D721Med (cell line): ENCODE measurements at regions not wholly inside any gene's neighbourhood (a gene's known extent, or its start where the extent isn't known, plus 50 kb on each side); places are given as distances from the start of the nearest gene placed in this dataset.

ENCODE experiments used
- DNase-seq: peaks from one replicate; pipeline ENCODE4 v3.0.0; 2011; ENCODE audit warnings: low spot score; ENCODE audit not compliant: insufficient read length
- FAIRE-seq: peaks from 2 replicates; lab custom pipeline; 2011; peaks lifted over from hg19 to GRCh38; lab: Jason Lieb, UNC
- CTCF ChIP-seq: IDR thresholded peaks from 2 replicates; pipeline ENCODE4 v1.5.1; 2012; ENCODE audit warnings: mild to moderate bottlenecking, control low read depth; ENCODE audit not compliant: insufficient read depth; ENCODE audit errors: missing control alignments

GRCh38 chr18:78457011-78457410 is 522.6 kb upstream of the SALL3 start:
- TF ChIP-seq CTCF: no peak
- no peak for FAIRE-seq

GRCh38 chr18:78457731-78458130 is 521.9 kb upstream of the SALL3 start:
- no peak for TF ChIP-seq CTCF
- DNase-seq (no peak), FAIRE-seq (no peak)

More at GRCh38 chr18:78457011-78457410, 522.6 kb upstream of the SALL3 start:
- DNase-seq: no peak

GRCh38 chr18:78458356-78458755 is 521.3 kb upstream of the SALL3 start:
- DNase-seq: no peak
- no peak for FAIRE-seq
- TF ChIP-seq CTCF: no peak

- no peak for DNase-seq
- FAIRE-seq: no peak
These were observed 520.0 kb upstream of the SALL3 start for GRCh38 chr18:78459668-78460067.

GRCh38 chr18:78460558-78460957 is 519.1 kb upstream of the SALL3 start:
- no peak for TF ChIP-seq CTCF
- no peak for FAIRE-seq
- no peak for DNase-seq

More at GRCh38 chr18:78459668-78460067, 520.0 kb upstream of the SALL3 start:
- no peak for TF ChIP-seq CTCF

GRCh38 chr18:78473563-78473962 is 506.1 kb upstream of the SALL3 start:
- TF ChIP-seq CTCF: no peak
- no peak for FAIRE-seq
- no peak for DNase-seq

GRCh38 chr18:78477840-78478239 is 501.8 kb upstream of the SALL3 start:
- no peak for DNase-seq
- no peak for TF ChIP-seq CTCF
- FAIRE-seq: no peak
